HPDE6-E6E7 (cell line): ENCODE measurements at regions not wholly inside any gene's neighbourhood (a gene's known extent, or its start where the extent isn't known, plus 50 kb on each side); places are given as distances from the start of the nearest gene placed in this dataset.
A peak's percentile ranks its signal among the peaks of the same experiment; 100 is the strongest.

Source experiments
- DNase-seq: peaks from one replicate; pipeline ENCODE4 v3.0.0; 2011; ENCODE audit warnings: missing footprints; ENCODE audit errors: extremely low spot score

DNA sequence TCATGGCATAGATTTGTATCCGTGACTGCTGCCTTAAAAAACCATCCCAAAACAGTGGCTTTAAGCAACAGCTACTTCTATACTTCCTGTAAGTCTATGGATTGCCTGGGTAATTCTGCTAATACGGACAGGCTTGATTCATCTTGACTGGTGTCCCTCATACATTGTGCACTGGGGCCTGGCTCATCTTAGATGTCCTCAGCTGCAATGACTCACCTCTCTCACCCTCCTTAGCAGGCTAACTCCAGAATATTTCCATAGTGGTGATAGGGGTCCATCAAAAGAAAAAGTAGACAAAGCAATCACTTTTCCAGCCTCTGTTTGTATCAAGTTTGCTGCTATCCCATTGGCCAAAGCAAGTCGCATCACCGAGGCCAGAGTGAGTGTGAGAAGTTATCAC is 409.1 kb upstream of the KAZN start:
- DNase-seq = no peak

GRCh38 chr1:14190508-14190907 is 408.0 kb upstream of the KAZN start:
- DNase-seq = peak; percentile 12

GRCh38 chr1:14194511-14194910 is 404.0 kb upstream of the KAZN start:
- no peak for DNase-seq

GRCh38 chr1:14205066-14205465 is 393.4 kb upstream of the KAZN start:
- no peak for DNase-seq

DNA sequence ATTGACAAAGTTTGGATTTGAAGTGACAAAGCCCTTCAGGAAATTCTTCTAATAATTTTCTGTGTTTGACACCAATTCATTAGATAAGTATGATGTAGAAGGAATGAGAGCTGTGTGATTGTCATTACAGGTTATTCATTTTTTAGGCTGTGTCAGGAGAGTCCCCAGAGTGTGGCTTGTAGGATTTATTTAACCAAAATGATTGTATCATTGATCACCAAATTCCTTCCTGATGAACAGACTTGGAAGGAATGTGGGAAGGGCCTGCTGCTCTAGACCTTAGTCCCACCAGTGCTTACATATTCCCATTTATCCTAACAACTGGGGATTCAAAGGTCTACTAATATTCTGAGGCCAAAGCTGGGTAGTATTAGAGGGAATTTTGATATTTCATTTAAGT is 383.3 kb upstream of the KAZN start:
- no peak for DNase-seq

DNA sequence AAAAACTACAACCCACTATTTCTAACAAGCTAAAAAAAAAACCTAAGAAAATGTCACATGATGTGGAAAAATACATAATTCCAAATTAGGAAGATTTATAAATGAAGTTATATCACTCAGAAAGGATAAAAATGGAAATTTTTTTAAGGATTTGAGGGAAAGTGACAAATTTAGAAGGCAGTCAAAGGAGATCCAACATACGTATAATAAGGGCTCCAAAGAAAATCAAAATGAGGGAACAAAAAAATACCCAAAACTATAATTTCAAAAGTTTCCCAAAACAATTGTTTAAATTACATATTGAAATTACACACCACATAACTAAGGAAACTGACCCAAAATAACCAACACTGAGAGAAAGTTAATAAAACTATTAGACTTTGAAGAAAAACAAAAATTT is 381.1 kb upstream of the KAZN start:
- no peak for DNase-seq

GRCh38 chr1:14220324-14220723 is 378.2 kb upstream of the KAZN start:
- DNase-seq = no peak

- no peak for DNase-seq
Observed at GRCh38 chr1:14220811-14221210, 377.7 kb upstream of the KAZN start.

- no peak for DNase-seq
Observed at GRCh38 chr1:14222086-14222485, 376.4 kb upstream of the KAZN start.

DNA sequence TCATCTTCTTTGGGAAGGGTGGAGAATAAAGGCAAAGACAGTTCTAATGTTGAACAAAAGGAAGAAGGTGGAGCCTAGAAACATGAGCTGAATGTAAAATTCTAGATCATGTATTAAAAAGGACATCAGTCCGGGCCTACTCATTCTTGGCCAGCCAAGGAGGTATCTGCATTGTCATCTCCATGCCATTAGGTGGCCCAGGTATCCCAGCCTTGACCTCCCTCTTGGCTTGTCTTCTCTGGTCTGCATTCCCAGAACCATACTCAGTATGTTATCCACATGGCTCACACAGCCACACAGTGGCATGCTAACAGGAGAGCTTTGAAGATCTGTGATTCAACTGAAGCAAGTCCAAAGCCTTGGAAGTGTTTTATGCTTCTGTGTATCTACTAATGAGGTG is 369.8 kb upstream of the KAZN start:
- DNase-seq = no peak

- DNase-seq = no peak
Observed at GRCh38 chr1:14233510-14233909, 365.0 kb upstream of the KAZN start.

GRCh38 chr1:14236097-14236496 is 362.4 kb upstream of the KAZN start:
- no peak for DNase-seq

DNA sequence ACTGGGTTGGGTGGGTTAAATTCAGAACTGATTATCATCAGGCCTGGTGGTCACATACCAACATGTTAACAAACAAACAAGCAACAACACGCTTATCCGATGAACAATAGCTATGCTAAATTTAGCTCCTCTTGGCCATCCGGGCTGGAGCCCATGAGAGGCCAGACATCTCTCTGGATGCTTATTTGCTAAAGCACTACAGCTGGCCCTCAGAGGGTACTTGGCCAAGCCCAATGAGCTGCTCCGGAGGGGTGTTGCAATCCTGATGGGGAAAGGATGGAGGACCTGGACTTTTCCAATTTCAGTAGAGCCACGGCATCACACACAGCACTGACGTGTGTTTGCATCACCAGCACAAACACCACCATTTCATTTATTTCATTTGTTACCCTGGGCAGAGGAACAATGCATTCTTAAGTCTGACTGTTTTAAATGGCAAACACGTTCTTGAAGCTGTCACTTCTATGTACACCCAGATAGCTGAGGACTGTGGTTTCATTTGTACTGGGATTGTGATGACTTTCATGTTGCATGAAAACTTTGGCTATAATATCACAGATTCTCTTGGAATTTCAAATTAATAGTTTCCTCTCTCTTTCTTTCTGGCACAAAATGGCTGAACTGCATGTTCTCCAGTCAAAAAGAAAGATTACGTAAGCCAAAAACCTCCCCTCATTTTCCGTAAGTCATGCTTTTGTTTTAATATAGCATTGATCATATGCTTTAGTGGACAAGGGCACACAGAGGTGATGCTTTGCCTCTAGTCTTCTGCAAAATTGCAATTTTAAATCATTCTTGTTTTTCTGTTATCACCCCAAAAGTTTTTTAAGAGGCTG is 359.8 kb upstream of the KAZN start:
- no peak for DNase-seq

DNA sequence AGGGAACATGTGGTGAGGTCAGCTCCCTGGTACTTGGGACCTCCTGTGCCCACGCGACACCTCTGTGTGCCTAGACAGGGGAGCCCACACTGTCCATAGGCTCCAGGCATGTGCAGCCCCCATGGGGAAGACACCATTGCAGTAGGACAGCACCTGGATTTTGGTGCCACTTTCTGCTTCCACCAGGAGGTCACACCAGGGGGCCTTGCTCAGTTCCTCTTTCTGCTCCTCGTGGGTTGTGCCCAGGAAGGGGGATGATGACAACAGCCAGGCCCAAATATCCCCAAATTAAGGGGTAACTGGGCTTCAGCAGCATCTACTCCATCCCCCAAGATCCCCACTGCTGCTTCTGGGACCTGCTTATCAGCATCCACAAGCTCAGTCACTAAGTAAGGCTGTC is 358.2 kb upstream of the KAZN start:
- DNase-seq = no peak

DNA sequence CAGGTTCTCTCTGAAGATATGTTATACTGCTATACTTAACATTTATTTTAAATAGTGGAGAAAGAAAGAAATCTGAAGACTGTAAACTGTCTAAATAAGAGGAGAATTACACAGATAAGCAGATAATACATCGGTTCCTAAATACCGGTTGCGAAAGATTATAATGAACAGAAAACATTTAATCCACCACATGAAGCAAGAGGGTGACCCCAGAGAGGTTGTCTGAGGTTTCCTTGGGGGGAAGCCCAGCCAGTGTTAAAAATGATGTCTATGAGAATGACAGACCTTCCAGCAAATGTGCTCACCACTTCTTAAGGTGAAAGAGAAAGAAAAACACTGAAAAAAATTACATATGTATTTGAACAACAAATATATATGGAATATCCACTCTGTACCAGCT is 356.4 kb upstream of the KAZN start:
- no peak for DNase-seq

- DNase-seq = no peak
Observed at GRCh38 chr1:14242870-14243269, 355.6 kb upstream of the KAZN start.

DNA sequence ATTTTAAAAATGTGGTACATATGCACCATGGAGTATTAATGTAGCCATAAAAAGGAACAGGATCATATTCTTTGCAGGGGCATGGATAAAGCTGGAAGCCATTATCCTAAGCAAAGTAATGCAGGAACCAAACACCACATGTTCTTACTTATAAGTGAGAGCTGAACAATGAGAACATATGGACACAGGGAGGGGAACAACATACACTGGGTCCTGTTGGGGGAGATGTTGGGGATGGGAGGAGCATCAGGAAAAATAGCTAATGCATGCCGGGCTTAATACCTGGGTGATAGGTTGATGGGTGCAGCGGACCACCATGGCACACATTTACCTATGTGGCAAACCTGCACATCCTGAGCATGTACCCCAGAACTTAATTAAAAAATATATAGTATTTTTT is 352.5 kb upstream of the KAZN start:
- no peak for DNase-seq

GRCh38 chr1:14246471-14246870 is 352.0 kb upstream of the KAZN start:
- no peak for DNase-seq

GRCh38 chr1:14247666-14248065 is 350.8 kb upstream of the KAZN start:
- no peak for DNase-seq

GRCh38 chr1:14251871-14252270 is 346.6 kb upstream of the KAZN start:
- DNase-seq = no peak

DNA sequence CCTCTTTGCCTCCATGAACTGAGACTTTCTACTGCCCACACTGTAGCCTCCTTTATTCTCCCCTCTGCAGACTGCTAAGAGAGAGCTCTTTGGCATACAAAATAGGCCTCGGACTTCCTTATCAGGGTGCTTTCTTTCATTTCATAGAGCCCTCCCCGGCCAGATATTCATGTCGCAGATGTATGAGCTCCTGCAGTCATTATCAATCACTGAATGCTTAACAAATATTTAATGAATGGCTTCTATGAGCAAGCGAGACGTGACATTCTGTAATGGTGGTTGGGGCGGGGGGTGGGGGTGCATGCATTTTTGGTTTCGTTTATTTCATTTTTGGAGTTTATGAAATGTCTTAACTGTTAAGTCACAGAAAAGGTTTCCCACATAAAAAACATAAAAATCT is 344.8 kb upstream of the KAZN start:
- DNase-seq = no peak

DNA sequence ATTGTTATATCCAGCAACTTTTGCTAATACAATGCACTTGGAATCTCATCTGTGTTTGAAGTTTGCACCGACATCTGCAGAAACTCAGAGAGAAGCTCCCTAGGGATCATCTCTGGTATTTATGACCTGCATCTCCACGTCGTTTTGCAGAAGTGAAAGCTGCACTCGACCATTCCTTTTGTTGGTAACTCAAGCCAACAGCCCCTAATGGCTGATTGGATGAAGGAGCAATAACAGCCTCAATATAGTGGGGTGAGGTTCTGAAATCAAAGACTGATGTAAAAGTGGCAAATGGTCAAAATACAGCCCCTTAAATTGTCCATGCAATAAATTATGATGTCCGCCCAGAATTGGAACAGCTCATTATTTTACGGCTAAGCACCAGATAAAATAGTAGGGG is 344.2 kb upstream of the KAZN start:
- DNase-seq = no peak

DNA sequence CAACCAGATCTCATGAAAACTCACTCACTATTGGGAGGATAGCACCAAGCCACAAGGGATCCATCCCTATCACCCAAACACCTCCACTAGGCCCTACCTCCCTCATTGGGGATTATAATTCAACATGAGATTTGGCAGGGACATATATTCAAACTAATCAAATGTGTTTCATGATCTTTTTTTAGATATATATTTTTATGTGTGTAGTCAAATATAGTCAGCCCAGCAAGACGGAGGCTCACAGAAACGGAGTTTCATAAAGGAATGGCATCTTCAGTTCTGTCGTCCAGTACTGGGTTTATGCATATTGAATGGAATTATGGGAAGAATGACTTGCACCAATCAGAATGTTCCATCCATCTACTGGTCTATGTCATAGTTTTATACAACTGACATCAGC is 343.3 kb upstream of the KAZN start:
- no peak for DNase-seq

GRCh38 chr1:14255711-14256110 is 342.8 kb upstream of the KAZN start:
- DNase-seq = no peak
